Testis (tissue), 2 donors: ENCODE measurements at regions not wholly inside any gene's neighbourhood (a gene's known extent, or its start where the extent isn't known, plus 50 kb on each side); places are given as distances from the start of the nearest gene placed in this dataset.

Experiments used
- POLR2A ChIP-seq: fragments of 450-650 bp; IDR thresholded peaks from one replicate; pipeline ENCODE4 v1.6.1; 2017; ENCODE audit warnings: antibody characterized with exemption, mild to moderate bottlenecking, moderate library complexity
- TF ChIP-seq, protein P1 (sequence below), 3 experiments: fragments of 450-650 bp in 2 of 3; fragments of 200-600 bp in 1 of 3; sonication (generic) in 1 of 3; IDR thresholded peaks; one replicate each; pipeline ENCODE4 v1.5.1; 2016 to 2019; ENCODE audit warnings: antibody characterized with exemption in 3 of 3, mild to moderate bottlenecking in 2 of 3, moderate library complexity in 1 of 3

GRCh38 chr15:77844798-77845446, 212.2 kb upstream of the LINGO1 start:
- TF ChIP-seq POLR2A = no peak
- TF ChIP-seq, protein P1, sequence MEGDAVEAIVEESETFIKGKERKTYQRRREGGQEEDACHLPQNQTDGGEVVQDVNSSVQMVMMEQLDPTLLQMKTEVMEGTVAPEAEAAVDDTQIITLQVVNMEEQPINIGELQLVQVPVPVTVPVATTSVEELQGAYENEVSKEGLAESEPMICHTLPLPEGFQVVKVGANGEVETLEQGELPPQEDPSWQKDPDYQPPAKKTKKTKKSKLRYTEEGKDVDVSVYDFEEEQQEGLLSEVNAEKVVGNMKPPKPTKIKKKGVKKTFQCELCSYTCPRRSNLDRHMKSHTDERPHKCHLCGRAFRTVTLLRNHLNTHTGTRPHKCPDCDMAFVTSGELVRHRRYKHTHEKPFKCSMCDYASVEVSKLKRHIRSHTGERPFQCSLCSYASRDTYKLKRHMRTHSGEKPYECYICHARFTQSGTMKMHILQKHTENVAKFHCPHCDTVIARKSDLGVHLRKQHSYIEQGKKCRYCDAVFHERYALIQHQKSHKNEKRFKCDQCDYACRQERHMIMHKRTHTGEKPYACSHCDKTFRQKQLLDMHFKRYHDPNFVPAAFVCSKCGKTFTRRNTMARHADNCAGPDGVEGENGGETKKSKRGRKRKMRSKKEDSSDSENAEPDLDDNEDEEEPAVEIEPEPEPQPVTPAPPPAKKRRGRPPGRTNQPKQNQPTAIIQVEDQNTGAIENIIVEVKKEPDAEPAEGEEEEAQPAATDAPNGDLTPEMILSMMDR (IDR thresholded peaks at IDR 0.05) = no peak
